ENCODE measurements at regions not wholly inside any gene's neighbourhood (a gene's known extent, or its start where the extent isn't known, plus 50 kb on each side); places are given as distances from the start of the nearest gene placed in this dataset.
"Not testable (repeated sequence)": the region's sequence is repeated elsewhere in the genome, so short reads cannot be mapped to it uniquely, and the experiment has no call there.

- DNase-seq (ENCODE audit: extremely low read depth, low read depth, low spot score): no peak
Measured at GRCh38 chr1:38677756-38678155, 181.8 kb downstream of the RRAGC start.

- no peak for DNase-seq (ENCODE audit: extremely low read depth, low read depth, low spot score)
Measured at GRCh38 chr1:38677311-38677710, 182.3 kb downstream of the RRAGC start.

GRCh38 chr1:38672692-38673091, 186.9 kb downstream of the RRAGC start:
- no peak for DNase-seq (ENCODE audit: extremely low read depth, low read depth, low spot score)

- no peak for DNase-seq (ENCODE audit: extremely low read depth, low read depth, low spot score)
Measured at GRCh38 chr1:38671221-38671620, 188.4 kb downstream of the RRAGC start.

GRCh38 chr1:38670544-38671122, 188.9 kb downstream of the RRAGC start:
- DNase-seq (ENCODE audit: extremely low read depth, low read depth, low spot score): no peak

GRCh38 chr1:38667626-38668025, 191.9 kb downstream of the RRAGC start:
- no peak for DNase-seq (ENCODE audit: extremely low read depth, low read depth, low spot score)

GRCh38 chr1:38662126-38662525, 197.4 kb downstream of the RRAGC start:
- DNase-seq (ENCODE audit: extremely low read depth, low read depth, low spot score): no peak

GRCh38 chr1:38658883-38659282, 200.7 kb downstream of the RRAGC start:
- DNase-seq (ENCODE audit: extremely low read depth, low read depth, low spot score): no peak

GRCh38 chr1:38657873-38658272, 201.7 kb downstream of the RRAGC start:
- no peak for DNase-seq (ENCODE audit: extremely low read depth, low read depth, low spot score)

GRCh38 chr1:38657207-38657840, 202.2 kb downstream of the RRAGC start:
- DNase-seq (ENCODE audit: extremely low read depth, low read depth, low spot score): no peak

- no peak for DNase-seq (ENCODE audit: extremely low read depth, low read depth, low spot score)
Measured at GRCh38 chr1:38656726-38657125, 202.8 kb downstream of the RRAGC start.

- no peak for DNase-seq (ENCODE audit: extremely low read depth, low read depth, low spot score)
Measured at GRCh38 chr1:38652217-38652616, 207.4 kb downstream of the RRAGC start.

GRCh38 chr1:38651669-38652068, 207.9 kb downstream of the RRAGC start:
- no peak for DNase-seq (ENCODE audit: extremely low read depth, low read depth, low spot score)

GRCh38 chr1:38648417-38648816, 211.2 kb downstream of the RRAGC start:
- no peak for DNase-seq (ENCODE audit: extremely low read depth, low read depth, low spot score)

GRCh38 chr1:38647341-38647740, 212.2 kb downstream of the RRAGC start:
- DNase-seq (ENCODE audit: extremely low read depth, low read depth, low spot score): not testable (repeated sequence)

GRCh38 chr1:38644092-38644491, 215.5 kb downstream of the RRAGC start:
- no peak for DNase-seq (ENCODE audit: extremely low read depth, low read depth, low spot score)

GRCh38 chr1:38641661-38642060, 217.9 kb downstream of the RRAGC start:
- DNase-seq (ENCODE audit: extremely low read depth, low read depth, low spot score): no peak

- no peak for DNase-seq (ENCODE audit: extremely low read depth, low read depth, low spot score)
Measured at GRCh38 chr1:38640371-38640770, 219.2 kb downstream of the RRAGC start.

- DNase-seq (ENCODE audit: extremely low read depth, low read depth, low spot score): no peak
Measured at GRCh38 chr1:38628241-38628640, 231.3 kb downstream of the RRAGC start.

GRCh38 chr1:38625939-38626338, 233.6 kb downstream of the RRAGC start:
- no peak for DNase-seq (ENCODE audit: extremely low read depth, low read depth, low spot score)

GRCh38 chr1:38624336-38625039, 235.1 kb downstream of the RRAGC start:
- DNase-seq (ENCODE audit: extremely low read depth, low read depth, low spot score): no peak

GRCh38 chr1:38623529-38623928, 236.0 kb downstream of the RRAGC start:
- no peak for DNase-seq (ENCODE audit: extremely low read depth, low read depth, low spot score)
